Right lobe of liver (tissue), 4 donors: ENCODE measurements at regions not wholly inside any gene's neighbourhood (a gene's known extent, or its start where the extent isn't known, plus 50 kb on each side); places are given as distances from the start of the nearest gene placed in this dataset.

Experiments used
- POLR2A ChIP-seq: fragments of 450-650 bp; IDR thresholded peaks from one replicate; pipeline ENCODE4 v1.6.1; 2017; ENCODE audit warnings: antibody characterized with exemption, mild to moderate bottlenecking
- TF ChIP-seq, protein P1 (sequence below), 4 donors: fragments of 200-600 bp in 3 of 4; fragments of 450-650 bp in 1 of 4; IDR thresholded peaks; one replicate each; pipeline versions ENCODE4 v1.5.1 to v1.8.0; 2016 to 2022; ENCODE audit warnings: antibody characterized with exemption in 4 of 4, mild to moderate bottlenecking in 2 of 4
- donor health status: DM: no; HTN: no; CAD: no.
- donor health status: DM: no; HTN: no; CAD: no.
- donor health status: DM: no; HTN: yes; CAD: no.

DNA sequence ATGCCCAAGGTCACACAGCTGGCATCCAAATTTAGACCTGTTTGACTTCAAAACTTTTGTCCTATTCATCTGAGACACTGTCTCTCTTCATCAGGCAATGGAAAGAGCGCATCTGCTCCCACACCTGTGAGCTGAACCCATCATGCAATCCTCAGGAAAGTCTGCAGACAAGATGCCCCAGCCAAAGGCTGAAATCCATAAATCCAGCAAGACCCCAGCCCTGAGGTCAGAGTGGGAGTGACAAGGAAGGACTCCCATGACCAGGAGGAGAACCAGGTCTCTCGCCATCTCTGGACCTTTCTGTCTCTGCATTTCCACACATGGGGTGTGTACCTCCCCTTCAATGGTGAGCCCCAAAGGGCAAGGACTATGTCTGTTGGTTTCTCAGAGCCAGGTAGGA is 83.6 kb upstream of the HMGXB4 start:
- TF ChIP-seq, protein P1, sequence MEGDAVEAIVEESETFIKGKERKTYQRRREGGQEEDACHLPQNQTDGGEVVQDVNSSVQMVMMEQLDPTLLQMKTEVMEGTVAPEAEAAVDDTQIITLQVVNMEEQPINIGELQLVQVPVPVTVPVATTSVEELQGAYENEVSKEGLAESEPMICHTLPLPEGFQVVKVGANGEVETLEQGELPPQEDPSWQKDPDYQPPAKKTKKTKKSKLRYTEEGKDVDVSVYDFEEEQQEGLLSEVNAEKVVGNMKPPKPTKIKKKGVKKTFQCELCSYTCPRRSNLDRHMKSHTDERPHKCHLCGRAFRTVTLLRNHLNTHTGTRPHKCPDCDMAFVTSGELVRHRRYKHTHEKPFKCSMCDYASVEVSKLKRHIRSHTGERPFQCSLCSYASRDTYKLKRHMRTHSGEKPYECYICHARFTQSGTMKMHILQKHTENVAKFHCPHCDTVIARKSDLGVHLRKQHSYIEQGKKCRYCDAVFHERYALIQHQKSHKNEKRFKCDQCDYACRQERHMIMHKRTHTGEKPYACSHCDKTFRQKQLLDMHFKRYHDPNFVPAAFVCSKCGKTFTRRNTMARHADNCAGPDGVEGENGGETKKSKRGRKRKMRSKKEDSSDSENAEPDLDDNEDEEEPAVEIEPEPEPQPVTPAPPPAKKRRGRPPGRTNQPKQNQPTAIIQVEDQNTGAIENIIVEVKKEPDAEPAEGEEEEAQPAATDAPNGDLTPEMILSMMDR (IDR thresholded peaks at IDR 0.05): no peak
- no peak for TF ChIP-seq POLR2A
